H1 (cell line): ENCODE measurements at regions not wholly inside any gene's neighbourhood (a gene's known extent, or its start where the extent isn't known, plus 50 kb on each side); places are given as distances from the start of the nearest gene placed in this dataset.

Experiments used
- CTCF ChIA-PET: fragments of 300-600 bp; sonication (Branson Sonifier 250); formaldehyde crosslinking; loops from one replicate; lab custom pipeline; 2021; ENCODE audit not compliant: partially characterized antibody; lab: Charles Lee
- POLR2A ChIA-PET: fragments of 300-600 bp; sonication (Branson Sonifier 250); formaldehyde crosslinking; loops from one replicate; lab custom pipeline; 2021; ENCODE audit warnings: inconsistent platforms; ENCODE audit not compliant: partially characterized antibody; lab: Charles Lee
- DNase-seq, 2 experiments: peaks; one replicate each; pipeline versions ENCODE4 v3.0.0 to v3.0.0-alpha.2; 2010 to 2022; ENCODE audit warnings: low spot score in 2 of 2, low read depth in 1 of 2, mixed read lengths in 1 of 2
- FAIRE-seq: peaks from 2 replicates; lab custom pipeline; 2011; peaks lifted over from hg19 to GRCh38; lab: Jason Lieb, UNC
- H2AFZ ChIP-seq: 2 replicates; pipeline ENCODE4 v1.8.1; 2012; ENCODE audit warnings: low read length, inconsistent platforms
- H2AK5ac ChIP-seq: 2 replicates; pipeline ENCODE4 v1.6.1; 2013; ENCODE audit warnings: low read depth, low read length
- H2BK120ac ChIP-seq: replicated peaks from 2 replicates; pipeline ENCODE3; 2013; ENCODE audit warnings: low read depth, low read length, inconsistent platforms
- H2BK12ac ChIP-seq: 2 replicates; pipeline ENCODE4 v1.6.1; 2013; ENCODE audit warnings: low read depth, low read length
- H2BK15ac ChIP-seq: 2 replicates; pipeline ENCODE4 v1.6.1; 2013; ENCODE audit warnings: low read length
- H2BK20ac ChIP-seq: 2 replicates; pipeline ENCODE4 v1.6.1; 2013; ENCODE audit warnings: low read length
- H2BK5ac ChIP-seq: 2 replicates; pipeline ENCODE4 v1.6.1; 2013; ENCODE audit warnings: low read depth, low read length
- H3K14ac ChIP-seq: 2 replicates; pipeline ENCODE4 v1.6.1; 2013; ENCODE audit warnings: inconsistent platforms; ENCODE audit not compliant: insufficient read length
- H3K18ac ChIP-seq: 2 replicates; pipeline ENCODE4 v1.6.1; 2013; ENCODE audit warnings: low read length; ENCODE audit errors: extremely low read depth
- H3K23ac ChIP-seq: 2 replicates; pipeline ENCODE4 v1.6.1; 2013; ENCODE audit warnings: inconsistent platforms; ENCODE audit not compliant: insufficient read length
- H3K23me2 ChIP-seq: 2 replicates; pipeline ENCODE4 v1.6.1; 2013; ENCODE audit warnings: low read depth, low read length
- H3K27ac ChIP-seq: 2 replicates; pipeline ENCODE4 v1.6.1; 2011; ENCODE audit warnings: low read depth, low read length, inconsistent platforms
- H3K27me3 ChIP-seq, 4 experiments: replicated peaks in 1 of 4; 1 replicate in 1 of 4; 2 replicates in 3 of 4; pipeline versions ENCODE4 v1.6.1 to v1.8.1; 2011 to 2013; ENCODE audit warnings: low read length in 3 of 4, mild to moderate bottlenecking in 3 of 4, inconsistent platforms in 2 of 4, mixed read lengths in 2 of 4, moderate library complexity in 1 of 4; ENCODE audit not compliant: control insufficient read depth in 3 of 4, insufficient read depth in 3 of 4; ENCODE audit errors: extremely low read depth in 1 of 4
- H3K36me3 ChIP-seq, 4 experiments: 2 replicates each; pipeline versions ENCODE4 v1.6.1 to v1.8.1; 2011 to 2013; ENCODE audit warnings: mild to moderate bottlenecking in 4 of 4, low read length in 3 of 4, moderate library complexity in 2 of 4, control low read depth in 1 of 4, inconsistent platforms in 1 of 4; ENCODE audit not compliant: insufficient read depth in 4 of 4, control insufficient read depth in 2 of 4
- H3K4ac ChIP-seq: replicated peaks from 2 replicates; pipeline ENCODE3; 2013; ENCODE audit warnings: low read length, low read depth, mixed read lengths, inconsistent platforms; ENCODE audit not compliant: insufficient read length
- H3K4me1 ChIP-seq, 4 experiments: replicated peaks in 1 of 4; 1 replicate in 1 of 4; 2 replicates in 3 of 4; pipeline versions ENCODE4 v1.6.1 to v1.8.1; 2011 to 2013; ENCODE audit warnings: low read length in 3 of 4, inconsistent platforms in 2 of 4, mixed read lengths in 1 of 4; ENCODE audit not compliant: insufficient read depth in 4 of 4, control insufficient read depth in 3 of 4
- H3K4me2 ChIP-seq, 2 experiments: 2 replicates each; pipeline versions ENCODE4 v1.6.1 to v1.8.1; 2011 to 2013; ENCODE audit warnings: low read depth in 2 of 2, low read length in 2 of 2, control low read depth in 1 of 2, inconsistent platforms in 1 of 2, mild to moderate bottlenecking in 1 of 2; ENCODE audit not compliant: insufficient read depth in 1 of 2
- H3K4me3 ChIP-seq, 4 experiments: fragments of 200-600, 300-600 bp in 1 of 4; sonication (generic), shearing (Covaris generic), sonication (Bioruptor Twin) in 1 of 4; 2 replicates each; pipeline versions ENCODE4 v1.5.1 to v1.8.1; 2011 to 2016; ENCODE audit warnings: low read length in 4 of 4, low read depth in 3 of 4, control low read depth in 2 of 4, inconsistent platforms in 2 of 4, mild to moderate bottlenecking in 2 of 4, mixed read lengths in 1 of 4, moderate library complexity in 1 of 4; ENCODE audit not compliant: insufficient read depth in 2 of 4; ENCODE audit errors: extremely low read depth in 1 of 4
- H3K56ac ChIP-seq: replicated peaks from 2 replicates; pipeline ENCODE3; 2013; ENCODE audit warnings: low read depth, mild to moderate bottlenecking, mixed read lengths, low read length, inconsistent platforms; ENCODE audit not compliant: insufficient read length
- H3K79me1 ChIP-seq: 2 replicates; pipeline ENCODE4 v1.6.1; 2013; ENCODE audit warnings: low read depth, low read length, control low read depth
- H3K79me2 ChIP-seq, 2 experiments: 2 replicates each; pipeline versions ENCODE4 v1.6.1 to v1.8.1; 2012 to 2013; ENCODE audit warnings: low read length in 2 of 2, mild to moderate bottlenecking in 2 of 2, inconsistent platforms in 1 of 2; ENCODE audit not compliant: insufficient read depth in 2 of 2, control insufficient read depth in 1 of 2
- H3K9ac ChIP-seq, 4 experiments: replicated peaks in 1 of 4; 1 replicate in 1 of 4; 2 replicates in 3 of 4; pipeline versions ENCODE4 v1.6.1 to v1.8.1; 2011 to 2013; ENCODE audit warnings: low read depth in 3 of 4, low read length in 3 of 4, control low read depth in 2 of 4, mild to moderate bottlenecking in 2 of 4, moderate library complexity in 2 of 4, inconsistent platforms in 1 of 4; ENCODE audit errors: extremely low read depth in 1 of 4
- H3K9me3 ChIP-seq, 2 experiments: 2 replicates each; pipeline versions ENCODE4 v1.6.1 to v1.8.1; 2012 to 2013; ENCODE audit warnings: mild to moderate bottlenecking in 2 of 2, moderate library complexity in 2 of 2, control low read depth in 1 of 2, inconsistent platforms in 1 of 2, low read depth in 1 of 2, low read length in 1 of 2, mixed read lengths in 1 of 2; ENCODE audit not compliant: insufficient read depth in 2 of 2
- H4K20me1 ChIP-seq, 2 experiments: replicated peaks in 1 of 2; 2 replicates each; pipeline versions ENCODE3 to v1.8.1; 2011 to 2013; ENCODE audit warnings: inconsistent platforms in 2 of 2, low read length in 2 of 2, mild to moderate bottlenecking in 1 of 2; ENCODE audit not compliant: insufficient read depth in 2 of 2, control insufficient read depth in 1 of 2
- H4K5ac ChIP-seq: 2 replicates; pipeline ENCODE4 v1.6.1; 2013; ENCODE audit warnings: low read length, low read depth, mixed read lengths, inconsistent platforms; ENCODE audit not compliant: insufficient read length
- H4K8ac ChIP-seq: 2 replicates; pipeline ENCODE4 v1.8.0; 2013; ENCODE audit warnings: mild to moderate bottlenecking, moderate library complexity, low read length, inconsistent platforms; ENCODE audit not compliant: insufficient read depth; ENCODE audit errors: extremely low read depth
- H4K91ac ChIP-seq: replicated peaks from 2 replicates; pipeline ENCODE3; 2013; ENCODE audit warnings: low read length, mixed read lengths, inconsistent platforms; ENCODE audit not compliant: insufficient read length
- ATF2 ChIP-seq: IDR thresholded peaks from 2 replicates; pipeline ENCODE4 v1.6.1; 2012; ENCODE audit warnings: low read length, inconsistent platforms
- BRCA1 ChIP-seq: IDR thresholded peaks from 2 replicates; pipeline ENCODE4 v1.6.1; 2012; ENCODE audit warnings: low read depth, low read length, improper control_type of control experiment
- MAFK ChIP-seq: IDR thresholded peaks from 2 replicates; pipeline ENCODE4 v1.6.1; 2012; ENCODE audit warnings: low read depth, mild to moderate bottlenecking, improper control_type of control experiment, low read length
- MAX ChIP-seq: IDR thresholded peaks from 2 replicates; pipeline ENCODE4 v1.6.1; 2012; ENCODE audit warnings: inconsistent platforms
- NANOG ChIP-seq: IDR thresholded peaks from 2 replicates; pipeline ENCODE4 v1.6.1; 2011; ENCODE audit warnings: low read length, low read depth, mild to moderate bottlenecking, inconsistent platforms; ENCODE audit not compliant: insufficient read depth, poor library complexity, severe bottlenecking
- POLR2AphosphoS5 ChIP-seq: IDR thresholded peaks from 2 replicates; pipeline ENCODE4 v1.6.1; 2011; ENCODE audit warnings: low read depth, low read length
- RBBP5 ChIP-seq: IDR thresholded peaks from 2 replicates; pipeline ENCODE4 v1.7.1; 2012; ENCODE audit warnings: low read depth, mild to moderate bottlenecking, inconsistent platforms, low read length, moderate library complexity, borderline replicate concordance
- SP2 ChIP-seq: IDR thresholded peaks from 2 replicates; pipeline ENCODE4 v1.6.1; 2012; ENCODE audit warnings: mild to moderate bottlenecking, low read length, inconsistent platforms
- SRF ChIP-seq: IDR thresholded peaks from 2 replicates; pipeline ENCODE4 v1.6.1; 2011; ENCODE audit warnings: mild to moderate bottlenecking, low read depth, low read length, moderate library complexity
- WGBS, 2 experiments: shearing (Covaris generic) in 1 of 2; methylation state at CpG; one replicate each; pipeline versions ENCODE4 v1.1.6 to v1.1.7; 2013 to 2015; ENCODE audit warnings: low lambda C conversion rate in 2 of 2, mixed read lengths in 2 of 2, inconsistent platforms in 1 of 2, low coverage in 1 of 2, missing lambda C conversion rate in 1 of 2; ENCODE audit not compliant: insufficient replicate concordance in 2 of 2, insufficient coverage in 1 of 2, insufficient read length in 1 of 2; ENCODE audit errors: extremely low coverage in 1 of 2, missing lambda C conversion rate in 1 of 2; 5-methylcytosine and 5-hydroxymethylcytosine counted together

GRCh38 chr3:194960446-194961032, 274.9 kb downstream of the FAM43A start:
- H4K5ac ChIP-seq: no peak overlapping the region
- H4K20me1 ChIP-seq: no peaks in the 10 kb centered on the region
- H2AFZ ChIP-seq: no peak overlapping the region
- DNase-seq (no peak), FAIRE-seq (no peak)
- H2BK12ac ChIP-seq: no peak overlapping the region
- no peak overlapping the region for H2BK20ac ChIP-seq
- H3K14ac ChIP-seq: no peak overlapping the region
- no peak overlapping the region for H2BK15ac ChIP-seq
- no peak overlapping the region for H2BK5ac ChIP-seq
- no peak overlapping the region for H3K4ac ChIP-seq
- H3K18ac ChIP-seq: no peak overlapping the region
- H3K4me1 ChIP-seq: peaks cover 0 to 2% (median 0%) of the 10 kb centered on the region in 4 experiments; a peak in 1 of 7 replicates
- H3K9me3 ChIP-seq: no peaks in the 10 kb centered on the region
- ChIA-PET CTCF (interaction anchor here (0.9 to 1.2 kb wide), 4 partner anchors 11 to 277 kb away, joined by 3 to 4 read pairs (median 3); no protein-coding TSS in a partner anchor), POLR2A (no interaction called here)
- H3K23ac ChIP-seq: no peak overlapping the region
- H3K27me3 ChIP-seq: no peaks in the 10 kb centered on the region
- H3K9ac ChIP-seq: no peak overlapping the region
- H3K56ac ChIP-seq: no peak overlapping the region
- H3K4me2 ChIP-seq: no peak overlapping the region
- H4K8ac ChIP-seq: no peak overlapping the region
- H3K27ac ChIP-seq: no peak overlapping the region
- WGBS, 2 experiments: 90% methylated on average over 14 of the region's 14 CpGs; no CpG with 5 or more reads in 1 of the 2 experiments
- no peak overlapping the region for H2AK5ac ChIP-seq
- no peak overlapping the region for H2BK120ac ChIP-seq
- H3K79me2 ChIP-seq: no peaks in the 10 kb centered on the region
- H3K4me3 ChIP-seq: no peak overlapping the region
- no peaks in the 10 kb centered on the region for H3K79me1 ChIP-seq
- no peaks in the 10 kb centered on the region for H3K36me3 ChIP-seq
- H4K91ac ChIP-seq: no peak overlapping the region
- H3K23me2 ChIP-seq: no peaks in the 10 kb centered on the region
- TF ChIP-seq ATF2: no peak
- no peak for TF ChIP-seq SRF
- TF ChIP-seq MAFK: no peak
- TF ChIP-seq RBBP5: no peak
- no peak for TF ChIP-seq NANOG
- TF ChIP-seq POLR2AphosphoS5: no peak
- no peak for TF ChIP-seq SP2
- no peak for TF ChIP-seq BRCA1
- TF ChIP-seq MAX: no peak
